Fibroblast of skin of right quadriceps (primary cell): ENCODE measurements at regions not wholly inside any gene's neighbourhood (a gene's known extent, or its start where the extent isn't known, plus 50 kb on each side); places are given as distances from the start of the nearest gene placed in this dataset.

Experiments used
- DNase-seq: peaks from one replicate; pipeline ENCODE4 v3.0.0-alpha.2; 2013

DNA sequence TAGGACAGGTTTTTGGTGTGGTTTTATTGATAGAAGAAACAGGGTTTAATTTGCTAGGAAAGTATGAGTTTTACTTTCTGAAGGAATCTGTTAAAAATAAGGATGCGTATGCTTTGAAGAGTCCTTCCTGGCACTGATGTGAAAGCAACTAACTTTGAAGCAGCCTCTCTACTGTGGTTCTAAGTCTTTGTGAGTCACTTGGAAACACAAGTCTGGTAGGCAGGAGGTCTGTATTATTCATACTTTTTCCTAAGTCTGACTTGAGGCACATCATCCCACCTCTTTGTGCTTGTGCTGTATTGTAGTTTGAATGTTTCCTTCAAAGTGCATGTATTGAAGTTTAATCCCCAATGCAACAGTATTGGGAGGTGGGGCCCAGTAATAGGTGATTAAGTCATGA, 129.0 kb downstream of the TAF11L14 start:
- DNase-seq = peak; percentile 17

DNA sequence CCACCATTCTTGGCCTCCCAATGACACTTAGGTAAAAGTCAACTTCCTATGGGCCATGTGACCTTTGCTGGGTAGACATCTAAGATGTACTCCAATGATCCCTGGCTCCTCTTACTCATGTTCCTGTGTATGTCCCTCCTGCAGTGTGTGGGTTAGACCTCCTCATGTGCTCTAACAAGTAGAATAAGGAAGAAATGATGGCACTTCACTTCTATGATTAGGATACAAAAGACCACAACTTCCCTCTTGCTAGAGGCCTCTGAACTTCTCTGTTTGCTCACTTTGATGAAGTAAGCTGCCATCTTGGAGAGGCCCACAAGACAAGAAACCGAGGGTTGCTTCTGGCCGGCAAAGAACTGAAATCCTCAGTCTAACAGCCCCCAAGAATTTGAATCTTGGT, 131.8 kb downstream of the TAF11L14 start:
- no peak for DNase-seq

DNA sequence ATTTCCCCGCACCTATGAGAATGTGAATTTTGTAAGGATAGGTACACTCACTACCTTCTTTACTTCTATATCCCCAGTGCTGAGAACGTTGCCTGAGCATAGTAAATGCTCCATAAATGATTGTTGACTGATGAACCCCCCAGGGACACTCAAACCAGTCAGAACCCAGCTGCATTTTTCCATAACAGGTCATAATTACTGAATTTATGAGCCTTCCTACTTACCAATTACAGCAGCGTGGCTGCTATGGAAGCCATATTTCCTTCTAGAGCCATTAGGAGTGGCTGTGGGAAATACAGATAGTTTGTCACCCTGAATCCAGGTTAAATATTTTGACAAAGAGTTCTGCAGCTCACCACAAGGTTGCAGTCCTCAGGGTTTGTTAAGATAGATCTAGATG, 135.0 kb downstream of the TAF11L14 start:
- DNase-seq = no peak

DNA sequence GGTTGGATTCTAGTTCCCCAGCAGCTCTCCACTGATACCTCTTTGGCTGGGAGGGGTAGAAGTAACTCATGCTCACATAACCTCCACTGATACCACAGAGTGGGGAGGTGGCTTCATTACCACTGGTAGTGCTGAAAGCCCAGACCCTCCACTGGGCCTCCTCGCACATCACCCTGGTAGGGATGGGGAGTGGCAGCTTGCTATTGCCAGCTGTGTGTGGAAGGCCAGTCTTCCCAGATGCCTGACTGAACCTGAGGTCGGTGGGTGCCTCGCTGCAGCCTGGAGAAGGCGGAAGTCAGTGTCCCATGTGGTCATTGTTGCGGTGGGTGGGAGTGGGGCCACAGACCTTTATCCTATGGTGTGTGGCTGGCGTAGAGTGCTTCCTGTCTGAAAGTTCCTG, 138.0 kb downstream of the TAF11L14 start:
- no peak for DNase-seq

DNA sequence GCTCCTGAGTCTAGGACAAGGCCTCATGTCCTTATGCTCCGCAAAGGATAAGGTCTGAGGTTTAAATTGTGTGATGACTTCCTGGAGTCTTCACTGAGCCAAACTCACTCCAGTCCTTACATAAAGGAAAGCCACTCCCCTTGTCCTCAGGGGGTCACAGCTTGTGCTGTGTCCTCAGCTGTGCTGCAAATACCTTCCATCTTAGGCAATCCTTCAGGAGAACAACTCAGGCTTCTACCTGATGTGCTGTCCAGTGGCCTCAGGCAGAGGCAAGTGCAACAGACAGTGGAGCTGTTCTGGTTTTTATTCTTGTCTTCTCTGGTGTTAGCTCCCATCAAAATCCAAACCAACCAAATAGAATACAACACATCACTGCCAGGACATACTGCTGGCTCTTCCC, 151.5 kb downstream of the TAF11L14 start:
- DNase-seq = no peak

DNA sequence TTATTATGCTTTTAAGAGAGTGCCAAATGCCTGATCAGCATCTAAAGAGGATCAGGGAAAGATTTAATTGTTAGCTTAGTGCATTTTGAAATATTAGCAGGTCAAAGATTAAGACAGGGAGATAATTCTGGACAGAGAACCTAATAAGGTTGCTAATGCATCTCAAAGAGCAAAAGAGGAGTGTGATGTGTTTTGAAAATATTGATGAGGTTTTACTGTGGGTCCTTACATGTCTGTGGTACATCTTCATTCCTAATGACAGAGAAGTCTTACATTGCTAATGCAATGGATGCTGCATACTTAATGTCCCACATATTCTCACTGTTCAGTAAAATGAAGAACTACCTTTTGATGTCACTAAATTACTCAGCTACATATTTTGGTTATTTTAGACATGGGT, 154.1 kb downstream of the TAF11L14 start:
- DNase-seq = no peak

DNA sequence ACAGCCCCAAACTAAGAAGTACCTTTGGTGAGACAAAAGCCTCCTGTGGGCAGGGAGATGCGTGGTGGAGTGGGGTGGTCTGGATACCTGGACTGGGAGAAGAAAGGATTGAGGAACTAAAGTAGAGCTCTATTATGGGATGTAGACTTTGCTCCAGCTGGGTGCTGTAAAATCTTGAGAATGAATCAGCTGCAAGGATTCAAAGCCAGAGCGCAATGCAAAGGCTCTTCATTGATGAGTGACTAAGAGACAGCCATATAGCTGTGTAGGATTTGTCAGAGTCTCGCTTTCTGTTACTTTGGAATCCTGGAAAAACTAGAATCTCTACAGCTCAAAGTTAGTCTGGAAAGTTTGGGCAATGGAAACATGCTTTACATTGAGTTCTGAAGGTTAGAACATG, 159.9 kb downstream of the TAF11L14 start:
- DNase-seq = no peak

DNA sequence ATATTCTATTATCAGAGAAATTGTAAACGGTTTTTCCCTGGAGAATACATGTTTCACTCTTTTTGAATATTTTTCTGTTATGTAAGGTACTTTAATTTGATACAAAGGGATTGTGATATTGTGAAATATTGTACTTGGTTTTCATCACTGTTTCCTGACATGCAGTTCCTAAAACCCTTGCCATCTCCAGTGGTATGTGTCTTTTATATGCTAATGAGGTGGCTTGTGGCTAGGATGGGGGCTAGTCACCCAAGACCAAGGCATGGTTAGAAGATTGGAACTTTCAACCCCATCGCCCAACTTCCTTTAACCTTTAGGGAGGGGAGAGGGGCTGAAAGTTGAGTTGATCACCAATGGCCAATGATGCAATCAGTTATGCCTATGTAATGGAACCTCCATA, 160.6 kb downstream of the TAF11L14 start:
- no peak for DNase-seq

DNA sequence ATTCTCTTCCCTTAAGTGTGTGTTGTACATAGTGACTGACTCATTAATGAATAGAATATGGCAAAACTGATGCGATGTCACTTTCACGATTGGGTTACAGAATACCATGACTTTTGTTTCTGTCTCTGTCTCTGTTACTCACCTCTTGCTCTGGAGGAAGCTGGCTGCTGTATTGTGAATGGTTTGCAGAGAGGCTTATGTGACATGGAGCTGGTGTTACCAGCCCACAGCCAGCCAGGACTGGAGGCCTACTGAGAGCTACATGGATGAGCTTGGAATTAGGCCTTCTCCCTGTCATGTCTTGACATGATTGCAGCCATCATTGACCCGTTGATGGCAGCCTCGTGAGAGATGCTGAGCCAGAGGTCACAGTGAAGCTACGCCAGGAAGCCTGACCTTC, 161.9 kb downstream of the TAF11L14 start:
- DNase-seq = no peak

DNA sequence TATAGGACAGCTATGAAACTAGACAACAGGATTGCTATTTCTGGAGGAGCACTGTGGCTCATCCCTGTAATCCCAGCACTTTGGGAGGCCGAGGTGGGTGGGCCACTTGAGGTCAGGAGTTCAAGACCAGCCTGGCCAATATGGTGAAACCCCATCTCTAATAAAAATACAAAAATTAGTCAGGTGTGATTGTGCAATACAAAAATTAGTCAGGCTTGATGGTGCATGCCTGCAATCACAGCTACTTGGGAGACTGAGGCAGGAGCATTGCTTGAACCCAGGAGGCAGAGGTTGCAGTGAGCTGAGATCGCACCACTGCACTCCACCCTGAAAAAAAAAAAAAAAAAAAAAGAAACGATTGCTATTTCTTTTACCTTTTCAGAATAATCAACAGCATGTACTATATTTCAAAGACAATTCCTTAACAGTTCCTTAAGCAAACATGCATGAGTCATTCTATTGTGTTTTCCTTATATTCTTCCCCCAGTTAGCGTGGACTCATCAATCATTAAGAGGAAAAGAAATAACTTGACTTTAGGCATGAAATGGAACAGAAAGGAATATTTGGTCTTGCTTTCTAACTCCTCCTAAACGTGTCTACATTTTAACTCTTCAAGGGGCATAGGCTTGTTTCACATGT, 162.6 kb downstream of the TAF11L14 start:
- DNase-seq = no peak

DNA sequence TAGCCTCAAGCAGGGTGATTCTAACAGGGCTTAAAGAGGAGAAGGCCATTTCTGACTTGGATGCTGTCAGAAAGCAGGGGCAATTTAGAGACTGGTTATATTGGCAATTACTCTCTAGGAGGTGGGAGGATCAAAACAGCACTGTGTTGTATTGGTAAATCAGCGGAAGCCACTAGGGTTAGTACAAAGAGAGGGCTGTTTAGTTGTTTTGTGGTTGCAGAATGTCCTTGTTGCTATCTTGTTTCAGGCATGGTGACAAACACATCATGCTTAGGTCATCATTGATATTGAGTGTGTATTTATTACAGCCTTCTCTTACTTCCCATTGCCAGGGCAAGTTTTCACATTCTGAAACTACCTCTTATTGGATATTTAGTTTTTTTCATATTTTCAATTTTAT, 165.3 kb downstream of the TAF11L14 start:
- DNase-seq = no peak

DNA sequence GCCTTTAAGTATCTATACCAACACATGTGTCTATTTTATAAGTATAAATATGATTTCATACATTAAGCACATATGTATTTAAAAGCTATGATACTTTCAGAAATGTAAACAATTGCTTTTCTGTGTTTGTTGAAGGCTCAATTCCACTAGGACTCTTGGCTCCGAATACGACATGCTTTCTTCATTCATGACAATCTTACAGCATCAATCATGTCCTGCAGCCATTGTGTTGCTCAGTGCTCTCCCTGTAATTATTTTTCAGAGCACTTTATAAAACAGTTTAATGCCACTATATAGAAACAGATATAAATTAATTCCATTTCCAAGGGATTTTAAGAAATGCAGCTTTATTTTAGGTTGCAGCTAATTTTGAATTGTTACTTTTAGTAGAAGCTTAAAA, 167.3 kb downstream of the TAF11L14 start:
- no peak for DNase-seq

DNA sequence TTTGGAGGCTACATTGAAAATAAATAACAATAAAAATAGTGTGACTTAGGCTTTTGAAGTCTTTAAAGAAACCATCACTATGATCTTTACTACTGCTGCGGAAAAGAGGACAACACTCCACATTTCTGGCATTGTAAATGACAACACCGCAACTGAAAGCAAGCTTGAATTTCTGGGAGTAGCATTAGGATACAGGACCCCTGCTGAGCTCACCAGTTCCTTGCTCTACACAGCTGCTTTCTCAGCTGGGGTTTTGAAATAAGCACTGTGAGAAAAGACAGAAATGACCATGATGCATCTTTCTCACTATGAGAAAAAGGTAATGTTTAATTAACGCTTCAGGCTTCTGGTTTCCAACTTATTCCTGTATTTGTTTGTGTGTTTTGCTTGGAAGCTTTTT, 168.0 kb downstream of the TAF11L14 start:
- DNase-seq = no peak

DNA sequence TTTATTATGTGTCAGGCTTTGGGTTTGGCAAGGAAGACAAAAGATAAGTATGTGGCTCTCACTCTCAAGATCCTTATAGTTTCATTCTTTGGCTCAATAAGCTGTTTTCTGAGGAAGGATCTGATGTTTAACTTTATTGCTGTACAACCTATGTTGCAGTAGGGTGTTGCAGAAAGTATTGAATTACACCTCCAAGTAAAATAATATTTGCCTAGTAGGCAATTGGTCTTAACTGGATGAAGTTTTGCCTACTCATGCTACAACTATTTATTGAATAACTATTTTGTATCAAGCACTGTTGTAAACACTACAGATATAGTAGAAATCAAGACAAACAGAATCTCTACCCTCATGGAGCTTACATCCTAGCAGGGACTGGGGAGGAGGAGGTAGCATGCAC, 169.7 kb downstream of the TAF11L14 start:
- DNase-seq = no peak

DNA sequence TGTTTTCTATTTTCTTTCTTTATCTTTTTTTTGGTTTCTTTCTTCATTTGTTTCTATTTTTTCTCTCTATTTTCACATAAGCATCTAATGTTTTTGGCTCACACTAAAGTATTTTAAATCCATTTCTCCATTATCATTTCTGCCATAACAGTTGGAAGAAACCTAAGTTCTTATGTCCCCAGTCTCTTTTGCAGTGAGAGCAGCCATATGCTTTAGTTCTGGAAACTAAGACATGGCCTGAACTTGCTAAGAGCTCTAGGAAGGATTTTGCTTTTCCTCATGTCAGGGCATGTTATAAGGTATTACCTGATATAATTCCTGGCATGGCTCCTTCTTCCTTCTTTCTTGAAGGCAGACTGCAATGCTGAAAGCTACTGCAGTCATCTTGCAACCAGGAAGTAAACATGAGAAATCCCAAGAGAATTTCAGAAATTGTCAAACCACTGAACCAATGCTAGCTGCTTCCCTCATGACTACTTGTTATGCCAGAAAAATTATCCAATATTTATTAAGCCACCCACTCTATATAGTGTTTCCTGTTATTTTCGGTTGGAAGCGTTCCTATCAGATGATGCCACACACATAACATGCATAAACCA, 171.1 kb downstream of the TAF11L14 start:
- DNase-seq = no peak

DNA sequence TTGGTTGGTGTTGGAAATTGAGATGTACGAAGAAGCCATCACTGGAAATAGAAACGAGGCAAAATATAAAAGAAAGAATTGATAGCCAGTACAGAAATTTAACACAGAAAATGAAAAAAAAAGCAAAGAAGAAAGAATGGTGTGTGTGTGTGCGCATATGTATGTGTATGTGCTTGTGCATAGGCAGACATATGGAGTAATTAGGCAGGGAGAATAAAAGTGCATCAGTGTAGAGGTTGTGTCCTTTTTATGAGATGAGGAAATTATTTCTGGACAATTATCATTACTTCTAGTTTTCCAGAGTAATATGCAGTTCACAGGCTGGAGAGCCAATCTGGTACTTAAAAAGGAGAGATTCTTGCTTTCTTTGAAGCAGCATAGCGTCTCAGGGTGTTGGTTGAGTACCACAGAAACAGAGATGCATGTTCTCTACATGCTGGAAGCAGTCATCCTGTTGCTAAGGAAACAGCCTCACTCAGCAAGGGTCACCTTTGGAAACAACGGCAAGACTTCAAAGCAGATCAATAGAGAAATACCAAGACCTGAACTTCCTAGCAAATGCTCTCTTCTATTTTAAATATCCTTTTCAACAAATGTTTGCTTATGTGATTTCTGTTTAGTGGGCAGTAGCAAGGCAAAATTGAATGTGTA, 172.7 kb downstream of the TAF11L14 start:
- DNase-seq = no peak

DNA sequence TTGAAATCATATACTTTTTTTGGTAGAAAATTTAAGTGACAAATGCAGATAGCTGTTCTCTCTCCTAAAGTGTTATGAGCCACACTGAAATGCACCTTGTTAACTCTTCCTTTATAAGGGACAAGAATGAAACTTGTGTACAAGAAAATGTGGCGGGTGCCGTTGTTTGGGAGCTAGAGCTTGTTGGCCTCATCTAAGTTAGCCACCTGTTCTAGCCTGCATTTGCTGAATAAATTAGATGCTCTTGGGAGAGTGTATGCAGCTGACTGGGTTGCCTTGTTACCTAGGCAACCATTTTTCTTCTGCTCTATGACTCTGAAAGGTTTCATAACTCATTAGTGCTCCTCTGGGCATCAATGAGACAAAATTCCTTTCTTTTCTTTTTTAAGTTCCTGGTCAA, 174.3 kb downstream of the TAF11L14 start:
- no peak for DNase-seq

DNA sequence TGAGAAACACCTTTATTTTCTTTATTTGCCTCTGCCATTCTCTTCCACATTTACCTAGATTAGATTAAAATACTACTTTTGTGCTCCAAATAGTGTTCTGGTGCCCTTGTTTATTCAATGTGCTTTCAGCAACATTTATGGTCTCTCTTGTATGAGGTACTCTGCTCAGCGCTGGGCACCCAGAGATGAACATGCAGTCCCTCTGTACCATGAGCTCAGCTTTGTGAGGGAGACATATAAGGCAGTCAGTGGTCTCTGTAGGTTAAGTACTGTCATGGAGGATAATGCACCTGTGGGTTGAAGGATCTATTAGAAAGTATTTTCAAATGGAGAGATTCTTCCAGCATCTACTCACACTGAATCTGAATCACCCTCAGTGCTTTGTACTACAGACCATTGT, 176.5 kb downstream of the TAF11L14 start:
- no peak for DNase-seq

DNA sequence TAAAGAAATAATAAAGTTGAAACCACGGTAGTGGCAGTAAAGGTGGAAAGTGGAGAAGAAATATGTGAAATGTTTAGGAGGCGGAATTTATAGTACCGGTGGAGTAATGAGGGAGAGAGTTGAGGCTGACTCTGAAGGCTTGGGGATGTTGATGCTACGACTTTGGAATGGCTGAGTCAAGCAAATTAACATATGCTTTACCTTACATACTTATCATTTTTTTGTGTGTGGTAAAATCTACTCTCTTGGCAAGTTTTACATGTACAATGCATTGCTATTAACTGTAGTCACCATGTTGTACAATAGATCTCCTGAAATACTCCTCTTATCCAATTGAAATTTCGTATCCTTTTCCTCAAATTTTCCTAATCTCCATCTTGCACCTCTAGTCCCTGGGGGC, 179.0 kb downstream of the TAF11L14 start:
- DNase-seq = peak; percentile 42

DNA sequence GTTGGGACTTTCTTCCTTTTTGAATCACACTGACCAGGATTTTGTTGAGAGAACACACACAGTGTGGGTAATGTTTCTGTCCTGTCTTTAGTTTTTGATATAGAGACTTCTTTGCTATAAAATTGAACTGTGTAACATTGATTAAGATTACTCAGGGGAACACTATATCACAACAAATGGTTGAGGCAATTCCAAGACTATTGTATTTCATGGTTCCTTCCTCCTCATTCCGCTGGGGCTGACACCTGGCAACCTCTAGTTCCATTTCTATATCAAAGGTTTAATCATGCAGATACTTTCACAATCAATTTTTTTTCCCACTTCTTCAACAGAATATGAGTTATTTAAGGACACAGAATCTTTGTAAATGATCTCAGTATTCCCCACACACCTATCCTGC, 182.2 kb downstream of the TAF11L14 start:
- no peak for DNase-seq

DNA sequence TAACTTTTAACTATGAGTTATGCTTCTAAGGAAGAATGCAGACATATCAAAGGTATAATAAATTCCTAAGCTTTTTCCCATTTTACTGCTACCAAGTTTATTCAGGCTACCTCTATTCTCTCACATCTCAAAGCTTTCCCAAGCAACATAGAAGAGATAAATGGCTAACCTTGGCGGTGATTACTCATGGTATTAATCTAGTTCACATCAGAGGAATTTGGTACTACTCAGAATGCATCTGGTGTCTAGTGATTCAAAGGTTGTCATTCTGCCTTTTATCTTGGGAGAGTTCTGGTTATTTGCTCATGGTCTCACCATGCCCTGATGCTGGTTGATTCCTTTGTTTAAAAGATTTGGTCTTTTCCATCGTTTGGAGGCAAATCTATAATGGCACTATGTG, 182.7 kb downstream of the TAF11L14 start:
- peak; percentile 17 for DNase-seq

DNA sequence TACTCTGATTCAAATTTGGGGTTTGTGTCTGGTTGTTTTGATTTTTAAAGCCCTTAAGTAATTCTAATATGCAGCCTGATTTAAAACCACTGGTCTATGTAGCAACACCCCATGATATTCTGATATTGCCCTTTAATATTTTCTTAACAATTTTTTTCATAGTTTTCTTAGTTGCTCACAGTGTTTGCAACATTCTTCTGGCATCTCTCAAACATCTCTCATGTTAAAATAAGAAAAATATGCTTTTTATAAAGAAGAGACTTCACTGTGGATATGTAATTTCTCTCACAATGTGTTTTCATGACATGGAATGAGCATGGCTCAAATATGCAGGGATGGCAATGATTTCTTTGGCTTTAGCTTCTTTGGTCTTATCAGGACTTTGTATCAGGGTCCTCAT, 183.7 kb downstream of the TAF11L14 start:
- DNase-seq = peak; percentile 34

DNA sequence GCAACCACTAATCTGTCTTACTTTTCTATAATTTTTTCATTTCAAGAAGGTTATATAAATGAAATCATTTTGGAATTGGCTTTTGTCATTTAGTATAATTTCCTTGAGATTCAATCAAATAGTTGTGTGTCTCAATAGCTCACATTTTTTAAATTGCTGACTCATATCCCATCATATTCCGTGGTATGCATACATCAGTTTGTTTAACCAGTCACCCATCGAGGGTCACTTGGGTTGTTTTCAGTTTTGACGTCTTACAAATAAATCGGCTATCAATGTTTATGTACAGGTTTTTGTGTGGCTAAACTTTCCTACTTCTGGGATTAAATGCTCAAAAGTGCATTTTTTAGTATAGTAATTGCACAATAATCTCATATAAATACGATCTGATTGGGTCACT, 185.5 kb downstream of the TAF11L14 start:
- no peak for DNase-seq

DNA sequence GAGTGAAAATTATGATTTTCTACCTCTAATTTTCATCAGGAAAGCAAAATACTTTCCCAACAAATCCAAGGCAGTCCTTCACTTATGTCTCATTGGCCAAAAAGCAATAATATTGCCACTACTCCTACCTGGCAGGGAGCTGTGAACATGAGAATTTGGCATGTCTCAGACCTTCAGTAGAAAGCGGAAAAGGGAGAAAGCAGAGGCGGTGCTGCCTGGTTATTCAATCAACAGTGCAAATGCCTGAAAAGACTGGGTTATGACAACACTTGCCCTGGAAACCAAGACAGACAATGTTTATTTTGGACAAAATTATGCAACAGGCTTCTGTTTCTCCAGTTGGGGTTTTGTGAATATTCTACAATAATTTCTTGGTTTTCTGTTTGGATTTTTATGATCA, 194.4 kb downstream of the TAF11L14 start:
- DNase-seq = no peak

DNA sequence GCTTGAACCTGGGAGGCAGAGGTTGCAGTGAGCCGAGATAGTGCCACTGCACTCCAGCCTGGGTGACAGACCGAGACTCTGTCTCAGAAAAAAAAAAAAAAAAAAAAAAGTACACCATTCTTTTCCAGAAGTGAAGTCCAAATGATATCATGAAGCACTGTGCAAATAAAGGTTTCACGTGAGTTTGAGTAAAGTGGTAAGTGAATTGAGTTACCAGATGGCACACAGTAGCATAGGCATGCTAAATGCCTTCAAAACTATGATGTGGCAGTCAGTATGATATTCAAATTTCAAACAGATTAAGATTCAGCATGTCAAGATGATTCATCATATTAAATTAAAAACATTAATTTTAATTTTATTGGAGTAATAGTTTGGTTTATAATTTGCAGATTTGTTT, 195.2 kb downstream of the TAF11L14 start:
- DNase-seq = no peak
